Ishikawa (cell line): ENCODE measurements at regions not wholly inside any gene's neighbourhood (a gene's known extent, or its start where the extent isn't known, plus 50 kb on each side); places are given as distances from the start of the nearest gene placed in this dataset.

ENCODE experiments used
- RAD21 ChIP-seq: IDR thresholded peaks from 2 replicates; pipeline ENCODE4 v1.6.1; 2012; ENCODE audit warnings: low read depth
- TAF1 ChIP-seq: IDR thresholded peaks from 2 replicates; pipeline ENCODE4 v1.6.1; 2012; ENCODE audit warnings: low read depth, mild to moderate bottlenecking
- TF ChIP-seq, protein P1 (sequence below): IDR thresholded peaks from 2 replicates; pipeline ENCODE4 v1.6.1; 2012; ENCODE audit warnings: low read depth, mild to moderate bottlenecking

DNA sequence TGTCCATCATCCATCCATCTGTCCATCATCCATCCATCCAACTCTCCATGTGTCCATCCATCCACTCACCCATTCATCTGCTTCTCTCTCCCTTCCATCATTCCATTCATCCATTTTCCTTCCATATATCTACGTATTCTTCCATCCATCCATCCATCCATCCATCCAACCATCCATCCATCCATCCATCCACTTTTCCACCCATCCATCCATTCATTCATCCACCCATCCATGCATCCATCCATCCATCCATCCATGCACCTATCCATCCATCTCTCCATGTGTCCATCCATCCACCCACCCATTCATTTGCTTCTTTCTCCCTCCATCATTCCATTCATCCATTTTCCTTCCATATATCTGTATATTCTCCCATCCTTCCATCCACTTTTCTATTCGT is 214.0 kb upstream of the RTL1 start:
- TF ChIP-seq RAD21 (no peak), TAF1 (no peak)
- TF ChIP-seq, protein P1, sequence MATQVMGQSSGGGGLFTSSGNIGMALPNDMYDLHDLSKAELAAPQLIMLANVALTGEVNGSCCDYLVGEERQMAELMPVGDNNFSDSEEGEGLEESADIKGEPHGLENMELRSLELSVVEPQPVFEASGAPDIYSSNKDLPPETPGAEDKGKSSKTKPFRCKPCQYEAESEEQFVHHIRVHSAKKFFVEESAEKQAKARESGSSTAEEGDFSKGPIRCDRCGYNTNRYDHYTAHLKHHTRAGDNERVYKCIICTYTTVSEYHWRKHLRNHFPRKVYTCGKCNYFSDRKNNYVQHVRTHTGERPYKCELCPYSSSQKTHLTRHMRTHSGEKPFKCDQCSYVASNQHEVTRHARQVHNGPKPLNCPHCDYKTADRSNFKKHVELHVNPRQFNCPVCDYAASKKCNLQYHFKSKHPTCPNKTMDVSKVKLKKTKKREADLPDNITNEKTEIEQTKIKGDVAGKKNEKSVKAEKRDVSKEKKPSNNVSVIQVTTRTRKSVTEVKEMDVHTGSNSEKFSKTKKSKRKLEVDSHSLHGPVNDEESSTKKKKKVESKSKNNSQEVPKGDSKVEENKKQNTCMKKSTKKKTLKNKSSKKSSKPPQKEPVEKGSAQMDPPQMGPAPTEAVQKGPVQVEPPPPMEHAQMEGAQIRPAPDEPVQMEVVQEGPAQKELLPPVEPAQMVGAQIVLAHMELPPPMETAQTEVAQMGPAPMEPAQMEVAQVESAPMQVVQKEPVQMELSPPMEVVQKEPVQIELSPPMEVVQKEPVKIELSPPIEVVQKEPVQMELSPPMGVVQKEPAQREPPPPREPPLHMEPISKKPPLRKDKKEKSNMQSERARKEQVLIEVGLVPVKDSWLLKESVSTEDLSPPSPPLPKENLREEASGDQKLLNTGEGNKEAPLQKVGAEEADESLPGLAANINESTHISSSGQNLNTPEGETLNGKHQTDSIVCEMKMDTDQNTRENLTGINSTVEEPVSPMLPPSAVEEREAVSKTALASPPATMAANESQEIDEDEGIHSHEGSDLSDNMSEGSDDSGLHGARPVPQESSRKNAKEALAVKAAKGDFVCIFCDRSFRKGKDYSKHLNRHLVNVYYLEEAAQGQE, result no peak
